ENCODE measurements at regions not wholly inside any gene's neighbourhood (a gene's known extent, or its start where the extent isn't known, plus 50 kb on each side); places are given as distances from the start of the nearest gene placed in this dataset.
"Not testable (repeated sequence)": the region's sequence is repeated elsewhere in the genome, so short reads cannot be mapped to it uniquely, and the experiment has no call there.

GRCh38 chr7:4319280-4319679 is 362.8 kb upstream of the FOXK1 start:
- no peak for DNase-seq

GRCh38 chr7:4325732-4326131 is 356.4 kb upstream of the FOXK1 start:
- DNase-seq, result no peak

- no peak for DNase-seq
These were observed 350.4 kb upstream of the FOXK1 start for GRCh38 chr7:4331711-4332110.

- no peak for DNase-seq
These were observed 343.5 kb upstream of the FOXK1 start for GRCh38 chr7:4338556-4338955.

GRCh38 chr7:4343272-4344247 is 338.5 kb upstream of the FOXK1 start:
- DNase-seq, result no peak

GRCh38 chr7:4345004-4345403 is 337.1 kb upstream of the FOXK1 start:
- no peak for DNase-seq

- DNase-seq, result no peak
These were observed 330.0 kb upstream of the FOXK1 start for GRCh38 chr7:4352069-4352468.

- no peak for DNase-seq
These were observed 320.3 kb upstream of the FOXK1 start for GRCh38 chr7:4361774-4362173.

GRCh38 chr7:4383584-4383983 is 298.5 kb upstream of the FOXK1 start:
- no peak for DNase-seq

- DNase-seq, result no peak
These were observed 295.9 kb upstream of the FOXK1 start for GRCh38 chr7:4386190-4386589.

GRCh38 chr7:4391103-4391502 is 291.0 kb upstream of the FOXK1 start:
- not testable (repeated sequence) for DNase-seq

- no peak for DNase-seq
These were observed 287.4 kb upstream of the FOXK1 start for GRCh38 chr7:4394736-4395135.

GRCh38 chr7:4399121-4399520 is 283.0 kb upstream of the FOXK1 start:
- DNase-seq, result no peak

- DNase-seq, result no peak
These were observed 282.5 kb upstream of the FOXK1 start for GRCh38 chr7:4399596-4399995.

- DNase-seq, result no peak
These were observed 275.6 kb upstream of the FOXK1 start for GRCh38 chr7:4406288-4407058.

GRCh38 chr7:4409946-4410345 is 272.1 kb upstream of the FOXK1 start:
- no peak for DNase-seq

- DNase-seq, result no peak
These were observed 265.6 kb upstream of the FOXK1 start for GRCh38 chr7:4416396-4417056.

GRCh38 chr7:4428526-4428925 is 253.6 kb upstream of the FOXK1 start:
- no peak for DNase-seq

GRCh38 chr7:4430227-4430626 is 251.9 kb upstream of the FOXK1 start:
- no peak for DNase-seq

GRCh38 chr7:4434306-4434705 is 247.8 kb upstream of the FOXK1 start:
- no peak for DNase-seq

- DNase-seq, result no peak
These were observed 245.7 kb upstream of the FOXK1 start for GRCh38 chr7:4436361-4436895.

GRCh38 chr7:4436936-4437335 is 245.2 kb upstream of the FOXK1 start:
- DNase-seq, result no peak

GRCh38 chr7:4437916-4438315 is 244.2 kb upstream of the FOXK1 start:
- no peak for DNase-seq
